ENCODE measurements at regions not wholly inside any gene's neighbourhood (a gene's known extent, or its start where the extent isn't known, plus 50 kb on each side); places are given as distances from the start of the nearest gene placed in this dataset.

DNA sequence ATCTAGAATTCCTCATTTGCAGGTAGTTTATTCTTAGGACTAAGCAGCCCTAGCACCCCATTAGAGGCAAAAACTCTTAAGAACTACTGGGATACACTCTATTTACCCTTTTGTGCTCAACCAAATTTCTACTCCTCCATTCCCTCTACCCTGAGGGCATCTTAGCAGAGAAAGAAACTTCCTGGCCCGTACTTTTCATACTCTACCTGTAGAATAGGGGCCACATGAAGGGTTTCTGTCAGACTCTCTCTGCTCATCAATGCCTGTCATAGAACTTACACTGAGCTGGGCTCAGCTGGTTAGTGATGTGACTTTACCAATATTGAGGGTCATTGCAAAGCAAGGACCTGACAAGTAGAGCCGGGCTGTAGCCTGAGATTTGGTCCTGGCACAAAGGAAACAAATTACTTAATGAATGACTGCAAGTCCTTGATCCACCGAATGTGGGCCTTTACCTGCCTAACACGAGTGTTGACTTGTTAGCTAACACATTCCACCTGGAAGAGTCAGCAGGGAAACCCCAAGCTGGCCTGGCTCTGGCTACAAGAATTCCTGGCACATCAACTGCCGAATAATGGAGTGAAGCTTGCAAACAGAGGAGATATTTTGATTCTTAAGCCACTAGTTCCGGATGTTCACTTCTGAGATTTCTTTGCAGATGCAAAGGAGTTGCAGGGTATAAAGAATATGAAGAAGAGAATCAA is 280.5 kb upstream of the JAG1 start:
- DNase-seq (ENCODE audit: low read depth): no peak

DNA sequence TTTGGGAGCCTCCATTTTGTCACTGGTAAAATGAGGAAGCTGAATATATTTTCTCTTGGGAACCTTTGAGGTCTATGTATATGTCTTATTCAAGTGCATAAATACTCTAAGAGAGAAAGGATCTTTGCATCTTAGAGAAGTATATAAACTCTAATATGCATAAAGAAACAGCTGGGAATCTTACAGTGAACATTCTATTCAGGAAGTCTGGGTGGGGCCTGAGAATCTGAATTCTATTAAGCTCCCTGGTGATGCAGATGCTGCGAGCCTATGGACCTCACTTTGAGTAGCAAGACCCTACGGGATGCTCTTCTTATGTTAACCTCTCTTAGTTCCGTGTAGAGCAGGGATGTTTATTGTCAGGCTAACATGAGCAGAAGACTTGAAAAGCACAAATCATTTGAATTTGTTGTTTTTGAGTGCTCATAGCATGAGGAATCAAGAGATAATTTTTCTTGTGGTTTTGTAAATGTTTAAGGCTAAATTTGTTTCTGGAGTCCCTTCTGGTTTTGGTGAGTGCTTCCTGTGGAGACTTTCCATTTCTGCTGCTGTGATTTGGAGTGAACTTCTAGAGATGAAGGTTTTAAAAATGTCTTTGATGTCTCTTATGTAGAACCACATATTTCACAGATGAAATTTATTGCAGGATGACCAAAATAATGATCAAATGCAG is 281.2 kb upstream of the JAG1 start:
- peak; percentile 42 for DNase-seq (ENCODE audit: low read depth)

DNA sequence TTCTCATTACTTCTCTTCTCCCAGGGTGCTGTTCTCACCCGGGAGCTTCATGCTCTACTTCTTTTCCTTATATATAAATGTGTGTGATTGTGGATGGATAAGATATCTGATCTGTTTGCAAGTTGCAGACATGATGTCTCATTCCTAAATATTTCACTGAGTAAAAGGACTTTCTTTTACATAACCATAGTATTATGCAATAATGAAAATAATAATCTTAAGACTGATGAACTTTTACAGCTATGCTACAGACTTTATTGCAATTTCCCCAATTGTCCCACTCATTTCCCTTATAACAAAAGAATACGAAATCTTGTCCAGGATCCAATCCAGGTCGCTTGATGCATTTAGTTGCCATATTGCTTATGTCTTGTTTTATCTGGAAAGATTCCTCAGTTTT is 284.5 kb upstream of the JAG1 start:
- no peak for DNase-seq (ENCODE audit: low read depth)

DNA sequence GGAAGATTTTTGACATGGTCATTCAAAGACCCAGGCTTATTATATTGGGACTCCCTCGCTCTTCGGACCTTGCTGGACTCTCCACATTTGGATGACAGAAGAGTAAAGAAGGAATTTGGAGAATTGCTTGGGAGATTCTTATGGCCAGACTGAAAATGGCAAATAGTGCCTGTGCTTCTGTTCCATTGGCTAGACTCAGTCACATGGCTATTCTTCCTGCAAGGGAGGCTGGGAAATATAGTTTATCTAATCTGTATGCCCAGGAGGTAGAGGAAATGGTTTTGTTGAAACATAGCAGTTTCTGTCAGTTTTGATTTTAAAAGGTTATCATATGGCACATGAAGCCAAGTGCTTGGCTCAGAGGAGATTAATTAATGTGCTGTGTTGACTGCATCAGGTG is 286.6 kb upstream of the JAG1 start:
- DNase-seq (ENCODE audit: low read depth): no peak

DNA sequence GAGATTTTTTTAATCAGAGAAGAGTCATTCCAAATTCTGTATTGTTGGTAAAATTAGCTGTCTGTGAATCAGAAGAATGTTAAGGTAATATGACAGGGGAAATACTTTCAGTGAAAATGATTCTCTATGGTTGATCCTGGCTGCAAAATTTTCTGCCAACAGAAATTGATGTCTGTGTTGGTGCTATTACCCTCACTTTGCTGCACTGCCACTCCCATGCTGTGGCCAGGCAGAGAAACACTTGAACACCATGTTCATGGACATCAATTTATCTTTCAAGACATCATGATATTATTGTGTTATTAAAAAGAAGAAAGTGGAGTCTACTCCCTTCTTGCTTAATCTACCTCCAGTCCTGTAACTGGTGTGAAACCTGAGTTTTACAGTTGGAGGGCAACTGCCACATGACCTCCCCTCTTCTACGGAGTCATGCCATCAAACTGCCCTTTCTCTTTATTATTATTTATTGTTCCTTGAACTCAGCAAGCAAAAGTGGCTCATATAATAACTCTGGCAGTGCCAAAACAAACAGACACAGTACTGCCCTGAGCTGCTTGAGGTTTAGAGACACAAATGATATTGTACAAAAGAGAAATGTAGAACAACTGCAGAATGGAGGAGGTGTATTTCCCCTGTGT is 288.0 kb upstream of the JAG1 start:
- DNase-seq (ENCODE audit: low read depth): no peak

DNA sequence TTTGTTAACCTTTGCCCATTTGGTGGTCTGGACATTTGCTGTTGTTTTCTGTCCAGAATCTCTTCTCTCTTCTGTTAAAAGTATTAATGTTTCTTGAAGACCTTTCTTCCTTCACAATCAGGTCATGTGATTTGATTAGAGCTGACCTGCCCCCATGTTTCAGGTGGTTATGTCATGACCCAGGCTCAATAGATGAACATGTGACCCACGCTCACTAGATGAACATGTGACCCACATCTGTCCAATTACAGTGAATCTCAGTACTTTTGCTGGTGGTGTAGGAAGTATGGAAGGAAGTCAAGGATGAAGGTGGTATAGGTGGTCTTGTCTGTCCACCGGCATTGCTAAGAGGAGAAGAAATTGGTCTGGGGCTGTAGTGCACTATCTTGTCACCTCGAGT is 289.1 kb upstream of the JAG1 start:
- no peak for DNase-seq (ENCODE audit: low read depth)

DNA sequence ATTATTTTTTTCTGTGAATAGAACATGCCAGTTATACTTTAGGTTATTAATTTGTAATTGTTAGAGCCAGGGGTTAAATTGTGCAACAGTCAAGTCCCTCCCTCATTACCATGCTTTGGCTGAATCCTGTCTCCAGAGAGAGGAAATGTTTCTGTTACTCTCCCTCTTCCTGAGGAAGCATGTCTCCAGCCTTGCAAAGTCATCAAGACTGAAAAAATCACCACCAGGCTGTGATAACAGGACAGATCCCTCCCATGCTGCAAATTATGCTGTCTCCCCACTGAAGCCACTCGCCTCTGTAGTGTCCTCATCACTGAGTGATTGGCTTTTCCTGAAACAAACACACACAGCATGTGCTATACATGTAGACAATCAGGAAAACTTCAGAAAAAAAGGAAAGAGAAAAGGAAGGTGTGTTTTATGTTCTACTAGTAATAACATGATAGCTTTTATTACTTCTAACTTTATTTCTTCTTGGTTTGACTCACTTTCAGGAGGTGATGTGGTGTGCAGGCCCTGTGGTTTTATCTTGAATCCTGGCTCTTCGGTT is 290.0 kb upstream of the JAG1 start:
- no peak for DNase-seq (ENCODE audit: low read depth)

DNA sequence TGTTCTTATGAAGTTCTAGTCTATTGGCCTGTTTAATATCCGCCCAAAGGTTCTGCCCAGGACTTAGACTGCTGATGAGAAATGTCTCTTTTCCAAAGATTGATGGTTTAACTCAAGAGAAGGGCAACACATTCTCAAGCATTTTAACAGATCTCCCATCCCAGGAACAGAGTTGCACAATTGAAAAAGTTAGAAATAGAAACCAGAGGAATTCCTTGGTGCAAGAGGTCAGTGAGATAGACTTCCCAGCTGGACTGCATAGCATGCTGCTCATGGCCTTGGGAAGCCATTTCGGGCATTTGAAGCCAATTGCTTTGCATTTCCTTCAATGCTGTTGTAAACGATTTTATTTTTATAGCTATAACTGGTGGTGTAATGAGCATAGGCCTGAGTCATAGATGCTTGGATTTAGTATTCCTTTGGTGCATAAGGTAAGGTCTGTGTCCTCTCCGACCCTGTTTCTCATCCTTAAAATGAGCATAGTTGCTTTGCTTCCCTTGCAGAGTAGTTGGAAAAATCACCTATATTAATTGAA is 292.2 kb upstream of the JAG1 start:
- DNase-seq (ENCODE audit: low read depth): peak; percentile 81

DNA sequence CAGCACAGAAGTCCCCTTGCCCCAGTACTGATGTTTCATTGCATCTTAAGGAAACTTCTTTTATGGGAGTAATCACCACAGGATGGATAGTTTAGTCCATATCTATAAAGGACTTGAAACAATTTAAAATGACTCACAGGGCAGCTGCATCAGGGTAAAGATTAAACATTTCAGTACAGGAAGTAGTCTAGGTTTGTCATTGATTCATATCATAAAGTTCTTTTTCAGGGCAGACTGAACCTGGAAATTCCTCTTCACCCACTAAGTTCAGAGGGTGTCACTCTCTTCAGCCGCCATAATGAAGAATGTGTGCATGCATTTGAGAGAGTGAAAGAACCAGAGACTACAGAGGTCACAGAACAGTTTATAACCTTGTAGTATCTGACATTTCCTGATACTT is 296.3 kb upstream of the JAG1 start:
- peak; percentile 43 for DNase-seq (ENCODE audit: low read depth)

DNA sequence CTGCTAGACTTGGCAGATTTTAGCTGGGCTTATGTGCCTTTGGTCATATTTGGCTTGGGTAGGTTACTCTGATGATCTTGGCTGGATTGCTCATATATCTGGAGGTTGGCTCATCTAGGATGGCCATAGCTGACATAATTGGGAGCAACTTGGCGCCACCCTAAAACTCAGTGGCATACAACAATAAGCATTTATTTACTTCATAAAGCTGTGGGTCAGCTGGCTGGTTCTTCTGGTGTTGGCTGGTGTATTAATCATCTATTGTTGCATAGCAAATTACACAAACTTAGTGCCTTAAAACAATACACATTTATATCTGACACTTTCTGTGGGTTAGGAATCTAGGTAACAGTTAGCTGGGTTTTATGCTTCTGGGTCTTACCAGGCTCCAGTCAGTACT is 297.3 kb upstream of the JAG1 start:
- DNase-seq (ENCODE audit: low read depth): no peak

DNA sequence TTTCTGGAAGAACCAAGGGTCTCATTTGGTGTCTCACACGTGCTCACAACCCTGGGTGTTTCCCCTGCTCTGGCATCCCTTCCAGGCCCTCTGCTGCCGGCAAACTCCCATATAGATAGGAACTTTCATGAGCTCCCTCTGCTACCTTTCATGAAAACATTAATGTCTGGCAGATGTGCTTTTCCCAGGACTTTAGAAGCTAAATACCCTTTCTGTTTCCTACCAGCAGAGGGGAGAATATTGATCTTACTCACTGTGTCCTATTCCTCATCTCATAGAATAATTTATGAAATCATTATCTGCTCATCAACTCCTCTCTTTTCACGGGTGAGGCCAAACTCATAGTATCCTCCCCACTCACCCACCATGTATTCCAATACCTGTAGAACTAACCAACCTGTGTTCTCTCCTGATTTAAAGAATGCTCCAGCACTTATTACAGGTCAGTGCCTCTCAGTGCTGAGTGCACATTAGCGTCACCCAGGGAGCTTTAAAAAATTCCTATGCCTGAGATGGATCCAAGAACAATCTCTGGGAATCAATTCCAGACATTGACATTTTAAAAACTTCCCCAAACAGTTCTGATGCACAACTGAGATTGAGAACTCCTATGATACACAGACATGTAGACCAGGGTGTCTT is 298.5 kb upstream of the JAG1 start:
- no peak for DNase-seq (ENCODE audit: low read depth)

DNA sequence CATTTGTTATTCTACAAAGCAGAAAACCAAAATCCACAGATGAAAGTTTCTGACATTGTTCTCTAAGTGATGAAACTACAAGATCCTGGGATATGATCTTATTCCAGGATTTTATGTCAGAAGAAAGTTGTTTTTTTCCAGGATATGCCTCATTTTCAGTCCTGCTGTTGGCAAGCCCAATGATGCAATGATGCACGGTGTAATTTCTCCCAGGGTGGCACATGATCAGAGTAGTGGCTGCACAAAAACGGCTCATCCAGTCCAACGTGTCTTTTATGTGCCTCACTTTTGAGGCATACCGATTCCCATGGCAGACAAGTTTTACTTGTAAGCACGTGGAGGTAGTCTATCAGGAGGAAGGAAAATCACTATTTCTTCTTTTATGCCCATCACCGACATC is 302.3 kb upstream of the JAG1 start:
- DNase-seq (ENCODE audit: low read depth): no peak

DNA sequence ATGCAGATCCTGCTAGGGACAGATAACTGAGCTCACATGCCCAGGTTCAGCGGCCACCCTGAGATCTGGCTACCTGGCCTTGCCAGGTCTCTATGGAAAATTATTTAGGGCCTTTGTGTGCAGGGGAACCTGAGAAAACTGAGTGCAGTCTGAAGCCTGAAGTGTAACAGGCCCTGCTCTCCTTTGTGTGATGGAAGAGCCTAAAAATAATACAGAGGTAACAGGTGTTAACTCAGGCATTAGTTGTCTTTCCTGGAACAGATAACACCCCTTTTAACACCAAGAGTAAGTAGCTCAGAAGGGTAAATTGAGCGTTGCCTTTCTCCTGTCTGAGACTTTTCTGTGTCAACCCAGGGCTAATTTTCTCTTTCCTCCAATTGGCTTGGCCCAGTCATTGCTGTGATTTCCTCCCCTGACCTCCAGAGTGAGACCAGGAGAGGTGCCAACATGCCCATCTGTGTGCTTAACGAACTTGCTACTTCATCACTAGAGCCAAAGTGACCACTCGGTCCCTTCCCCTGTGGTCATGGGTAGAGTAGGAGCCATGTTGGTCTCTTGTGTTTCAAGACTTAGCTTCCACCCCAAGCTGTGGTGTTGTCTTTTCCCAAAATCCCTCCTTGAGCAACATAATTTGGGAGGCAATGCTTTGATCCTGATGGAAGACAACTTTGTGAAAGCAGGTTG is 304.4 kb upstream of the JAG1 start:
- no peak for DNase-seq (ENCODE audit: low read depth)

DNA sequence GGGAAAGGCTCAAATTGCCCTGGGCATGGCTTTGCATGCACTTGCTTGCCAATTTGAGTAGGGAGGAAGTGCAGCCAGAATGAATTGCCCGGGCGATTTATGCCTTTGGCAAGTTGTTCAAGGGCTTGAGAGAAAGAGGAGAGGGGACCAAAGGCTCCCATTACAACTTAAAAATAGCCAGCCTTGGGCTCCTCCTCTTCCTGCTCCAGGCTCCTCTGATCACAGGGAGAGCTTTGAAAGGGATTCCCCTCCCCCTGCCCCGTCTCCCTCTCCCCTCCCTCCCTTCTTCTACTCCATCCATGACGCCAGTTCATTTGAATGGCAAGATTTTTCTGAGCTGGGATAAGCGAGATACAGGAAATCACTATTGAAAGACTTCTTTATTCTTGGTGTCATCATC is 304.9 kb upstream of the JAG1 start:
- no peak for DNase-seq (ENCODE audit: low read depth)

DNA sequence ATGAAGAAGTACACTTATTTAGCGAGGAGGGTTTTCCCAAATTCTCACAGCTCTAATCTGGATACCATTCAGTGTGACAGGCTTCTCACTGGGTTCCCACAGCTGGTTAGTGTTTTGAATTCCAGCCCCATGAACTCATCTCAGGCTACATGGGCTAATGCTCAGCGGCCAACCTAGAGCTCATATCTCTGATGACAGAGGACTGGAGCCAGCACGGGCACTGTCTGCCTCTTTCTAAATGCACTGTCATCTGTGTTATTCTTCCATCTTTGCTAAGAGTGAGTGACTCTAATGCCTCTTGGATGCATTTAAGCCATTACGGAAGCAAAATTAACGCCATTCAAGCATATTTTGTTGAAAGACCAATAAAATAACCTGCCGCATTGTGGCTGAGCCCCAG is 308.9 kb upstream of the JAG1 start:
- peak; percentile 98 for DNase-seq (ENCODE audit: low read depth)

DNA sequence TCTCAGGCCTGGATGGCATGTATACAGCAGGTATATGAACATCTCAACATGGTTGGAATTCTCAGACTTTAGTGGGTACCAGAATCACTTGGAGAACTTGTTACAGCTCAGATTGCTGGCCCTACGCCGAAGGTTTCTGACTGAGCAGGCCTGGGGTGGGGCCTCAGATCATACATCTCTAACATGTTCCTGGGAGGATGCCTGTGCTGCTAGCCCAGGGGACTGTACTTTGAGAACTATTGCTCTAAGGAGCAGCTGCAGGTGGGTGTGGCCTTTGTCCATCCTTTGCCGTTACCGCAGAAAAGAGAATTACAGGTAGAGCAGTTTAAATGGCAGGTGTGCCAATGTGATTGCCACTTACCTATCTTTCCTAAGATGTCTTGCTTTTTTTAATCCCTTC is 310.5 kb upstream of the JAG1 start:
- no peak for DNase-seq (ENCODE audit: low read depth)

DNA sequence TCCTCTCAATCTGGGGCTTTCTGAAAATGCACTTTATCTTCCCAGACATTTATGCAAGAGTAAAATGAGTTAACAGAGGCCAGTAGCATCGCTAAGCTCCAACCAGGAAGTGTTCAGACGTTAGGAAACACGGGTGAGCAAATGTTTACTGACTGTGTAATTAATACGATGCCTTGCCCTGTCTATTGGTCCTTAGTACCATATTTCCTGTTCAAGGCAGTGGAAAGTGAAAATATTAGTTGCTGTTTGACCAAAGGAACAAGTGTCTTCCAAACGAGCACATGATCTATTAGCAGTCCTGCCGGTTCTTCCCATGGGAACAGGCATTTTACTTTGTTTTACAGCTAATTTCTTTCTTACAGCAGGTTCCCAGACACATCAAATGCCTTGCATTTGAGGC is 311.1 kb upstream of the JAG1 start:
- DNase-seq (ENCODE audit: low read depth): no peak

DNA sequence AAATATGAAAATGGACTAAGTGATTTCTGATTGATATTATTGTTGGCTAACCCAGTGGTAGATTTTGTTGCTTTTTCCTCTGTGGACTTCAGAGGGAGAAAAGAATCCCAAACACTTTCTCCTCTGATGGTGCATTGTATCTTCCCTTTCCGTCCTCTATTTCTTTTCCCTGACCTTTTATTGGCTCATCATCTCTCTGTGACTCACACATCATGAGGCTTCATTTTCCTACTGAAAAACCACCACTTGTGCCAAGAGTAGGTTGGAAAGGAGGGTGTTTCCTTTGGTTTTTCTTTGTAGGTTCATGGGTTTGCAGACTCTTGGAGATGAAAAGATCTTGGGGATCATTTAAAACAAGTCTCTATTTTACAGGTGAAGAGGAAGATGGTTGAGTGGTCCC is 311.7 kb upstream of the JAG1 start:
- DNase-seq (ENCODE audit: low read depth): peak; percentile 81

DNA sequence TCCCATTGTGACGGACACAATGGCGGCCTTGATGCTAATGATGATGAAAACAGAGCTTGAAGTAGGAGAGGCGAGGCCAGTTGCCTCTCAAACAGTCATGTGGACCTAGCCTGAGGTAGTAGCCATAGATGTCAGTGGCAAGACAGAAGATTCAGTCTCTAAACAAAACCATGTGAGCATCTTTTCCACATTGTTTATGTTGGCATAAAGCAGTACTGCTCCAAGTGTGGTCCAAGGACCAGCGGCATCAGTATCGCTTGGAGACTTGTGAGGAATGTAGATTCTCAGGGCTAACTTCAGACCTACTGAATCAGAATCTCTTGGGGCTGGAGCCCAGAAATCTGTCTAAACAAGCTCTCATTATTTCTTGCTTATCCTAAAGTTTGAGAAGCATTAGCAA is 312.8 kb upstream of the JAG1 start:
- peak; percentile 74 for DNase-seq (ENCODE audit: low read depth)

DNA sequence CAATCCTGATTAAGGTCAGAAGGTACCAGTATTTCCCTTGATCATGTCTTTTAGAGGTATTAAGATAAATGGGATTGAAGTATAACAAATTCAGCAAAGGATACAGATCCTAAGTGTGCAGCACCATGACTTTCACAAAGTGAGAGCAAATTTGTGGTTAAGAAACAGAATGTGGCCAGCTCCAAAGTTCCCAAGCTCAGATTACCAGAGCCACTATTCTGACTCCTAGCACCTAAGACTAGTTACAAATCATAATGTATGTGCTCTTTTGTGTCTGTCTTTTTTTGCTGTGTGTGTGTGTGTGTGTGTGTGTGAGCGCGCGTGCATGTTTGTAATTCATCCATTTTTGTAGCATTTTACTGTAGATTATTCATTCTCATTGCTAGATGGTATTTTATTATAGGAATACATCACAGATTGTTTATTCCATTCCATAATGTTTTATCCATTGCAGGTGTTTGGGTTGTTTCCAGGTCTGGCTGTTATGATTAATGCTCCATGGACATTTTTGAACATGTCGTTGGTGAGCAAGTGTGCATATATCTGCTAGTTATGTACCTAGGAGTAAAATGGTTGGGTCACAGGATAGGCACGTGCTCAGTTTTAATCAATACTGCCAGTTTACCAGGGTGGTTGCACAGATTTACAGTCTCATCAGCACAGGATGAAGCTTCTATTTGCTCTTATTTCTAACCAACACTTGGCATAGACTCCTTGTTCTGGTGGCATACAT is 314.0 kb upstream of the JAG1 start:
- peak; percentile 19 for DNase-seq (ENCODE audit: low read depth)
